ENCODE measurements at regions not wholly inside any gene's neighbourhood (a gene's known extent, or its start where the extent isn't known, plus 50 kb on each side); places are given as distances from the start of the nearest gene placed in this dataset.
A peak's percentile ranks its signal among the peaks of the same experiment; 100 is the strongest.

- no peak overlapping the region for H2BK15ac ChIP-seq (ENCODE audit: low read depth, low read length)
Measured at GRCh38 chr14:25522116-25522515, 472.2 kb upstream of the STXBP6 start.

More at GRCh38 chr14:25522116-25522515, 472.2 kb upstream of the STXBP6 start:
- H3K79me1 ChIP-seq (ENCODE audit: insufficient read depth, low read depth, low read length, poor library complexity, severe bottlenecking): no peaks in the 10 kb centered on the region
- no peak overlapping the region for H2BK120ac ChIP-seq (ENCODE audit: low read depth, low read length, poor library complexity, severe bottlenecking)
- no peak overlapping the region for H4K8ac ChIP-seq (replicated peaks; ENCODE audit: insufficient read length, low read depth, low read length)
- no peak overlapping the region for H2BK20ac ChIP-seq (ENCODE audit: low read depth, low read length, poor library complexity, severe bottlenecking)
- H3T11ph ChIP-seq (ENCODE audit: low read length): no peak overlapping the region
- H3K4me1 ChIP-seq (ENCODE audit: insufficient read depth, low read length): no peaks in the 10 kb centered on the region; the same call in 1 of the 2 replicates
- no peaks in the 10 kb centered on the region for H3K9me3 Mint-ChIP-seq
- no peak overlapping the region for H2AK5ac ChIP-seq (ENCODE audit: insufficient read length, low read length)
- H3K9me3 ChIP-seq (ENCODE audit: control insufficient read depth, low read depth, low read length): no peaks in the 10 kb centered on the region
- no peaks in the 10 kb centered on the region for H3K79me2 ChIP-seq (ENCODE audit: insufficient read depth, low read length)
- no peak overlapping the region for H3K4me2 ChIP-seq (ENCODE audit: insufficient read depth, insufficient read length, low read length)
- no peaks in the 10 kb centered on the region for H3K27me3 Mint-ChIP-seq (ENCODE audit: low read depth)
- H3K14ac ChIP-seq (ENCODE audit: insufficient read depth, low read length): no peak overlapping the region
- 100% methylated on average over 1 of the region's 6 CpGs for WGBS (ENCODE audit: extremely low coverage, insufficient read length, low lambda C conversion rate)
- TF ChIP-seq CTCF (conservative IDR thresholded peaks at IDR 0.05): no peak
- H3K56ac ChIP-seq (ENCODE audit: insufficient read length, low read depth, low read length): no peak overlapping the region
- no peak overlapping the region for H3K4ac ChIP-seq (ENCODE audit: low read depth, low read length)
- DNase-seq: no peak
- H2AFZ ChIP-seq (ENCODE audit: low read length): no peak overlapping the region
- no peaks in the 10 kb centered on the region for H4K20me1 ChIP-seq (ENCODE audit: control insufficient read depth, insufficient read depth, insufficient read length)
- H3K9ac ChIP-seq (ENCODE audit: extremely low read depth, insufficient read length, low read length): no peak overlapping the region
- H3K23ac ChIP-seq (ENCODE audit: insufficient read length, low read depth, low read length): no peak overlapping the region
- H3K27me3 ChIP-seq (ENCODE audit: insufficient read depth, low read length): no peaks in the 10 kb centered on the region
- no peak overlapping the region for H4K5ac ChIP-seq (ENCODE audit: insufficient read length, low read depth, low read length)
- peaks cover 15 to 16% of the 10 kb centered on the region in 2 experiments for H3K4me1 Mint-ChIP-seq
- peak overlapping the region in 2 of 3 experiments; percentile 18 to 49; a peak in 2 of 7 replicates for H3K27ac Mint-ChIP-seq
- H3K36me3 Mint-ChIP-seq (ENCODE audit: insufficient read depth in 1 of 3, low read depth in 3 of 3): no peaks in the 10 kb centered on the region
- no peak overlapping the region for H4K91ac ChIP-seq (ENCODE audit: insufficient read length, low read depth, low read length)
- no peak overlapping the region for H3K27ac ChIP-seq (ENCODE audit: insufficient read length, low read depth, low read length)
- H2BK12ac ChIP-seq (ENCODE audit: insufficient read length, low read depth, low read length): no peak overlapping the region
- no peak overlapping the region for H3K18ac ChIP-seq (ENCODE audit: insufficient read length, low read depth, low read length)
- no peaks in the 10 kb centered on the region for H3K23me2 ChIP-seq (ENCODE audit: insufficient read length, low read depth, low read length, poor library complexity, severe bottlenecking)
- no peak overlapping the region for H2BK5ac ChIP-seq (ENCODE audit: insufficient read length, low read length)
- no peak overlapping the region for H3K4me3 Mint-ChIP-seq
